HEK293T (cell line): ENCODE measurements at regions not wholly inside any gene's neighbourhood (a gene's known extent, or its start where the extent isn't known, plus 50 kb on each side); places are given as distances from the start of the nearest gene placed in this dataset.

Source experiments
- ARNT ChIP-seq: fragments of 450-650 bp; IDR thresholded peaks from 2 replicates; pipeline ENCODE4 v1.6.1; 2017; ENCODE audit warnings: mild to moderate bottlenecking
- BHLHE40 ChIP-seq: fragments of 450-650 bp; IDR thresholded peaks from 2 replicates; pipeline ENCODE4 v1.6.1; 2016; ENCODE audit warnings: mild to moderate bottlenecking, moderate library complexity, borderline replicate concordance
- CTBP1 ChIP-seq: fragments of 450-650 bp; IDR thresholded peaks from 2 replicates; pipeline ENCODE4 v1.6.1; 2016; ENCODE audit warnings: borderline replicate concordance
- FOXK2 ChIP-seq: fragments of 450-650 bp; IDR thresholded peaks from 2 replicates; pipeline ENCODE4 v1.6.1; 2016; ENCODE audit warnings: mild to moderate bottlenecking
- FOXM1 ChIP-seq: fragments of 450-650 bp; IDR thresholded peaks from 2 replicates; pipeline ENCODE4 v1.6.1; 2017; ENCODE audit warnings: mild to moderate bottlenecking, borderline replicate concordance
- HDGF ChIP-seq: fragments of 450-650 bp; IDR thresholded peaks from 2 replicates; pipeline ENCODE4 v1.6.1; 2017; ENCODE audit warnings: antibody characterized with exemption, borderline replicate concordance
- L3MBTL2 ChIP-seq: fragments of 450-650 bp; conservative IDR thresholded peaks from 2 replicates; pipeline ENCODE4 v1.6.1; 2016; ENCODE audit warnings: mild to moderate bottlenecking
- PKNOX1 ChIP-seq: fragments of 450-650 bp; IDR thresholded peaks from 2 replicates; pipeline ENCODE4 v1.6.1; 2016
- SP1 ChIP-seq: fragments of 450-650 bp; IDR thresholded peaks from 2 replicates; pipeline ENCODE4 v1.6.1; 2017
- SUZ12 ChIP-seq: fragments of 450-650 bp; IDR thresholded peaks from 2 replicates; pipeline ENCODE4 v1.6.1; 2016; ENCODE audit warnings: mild to moderate bottlenecking
- TARDBP ChIP-seq: fragments of 450-650 bp; IDR thresholded peaks from 2 replicates; pipeline ENCODE4 v1.6.1; 2016
- ZNF384 ChIP-seq: fragments of 450-650 bp; IDR thresholded peaks from 2 replicates; pipeline ENCODE4 v1.6.1; 2016

DNA sequence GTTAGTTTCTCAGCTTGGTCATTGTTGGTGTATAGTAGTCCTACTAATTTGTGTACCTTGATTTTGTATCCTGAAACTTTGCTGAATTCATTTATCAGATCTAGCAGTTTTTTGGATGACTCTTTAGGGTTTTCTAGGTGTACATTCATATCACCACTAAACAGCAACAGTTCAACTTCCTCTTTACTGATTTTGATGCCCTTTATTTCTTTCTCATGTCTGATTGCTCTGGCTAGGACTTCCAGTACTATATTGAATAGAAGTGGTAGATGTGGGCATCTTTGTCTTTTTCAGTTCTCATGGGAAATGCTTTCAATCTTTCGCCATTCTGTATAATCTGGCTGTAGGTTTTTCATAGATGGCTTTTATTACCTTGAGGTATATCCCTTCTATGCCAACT is 61.3 kb upstream of the HEY2 start:
- TF ChIP-seq HDGF (no peak), BHLHE40 (no peak), FOXK2 (no peak), SP1 (no peak), CTBP1 (no peak), SUZ12 (no peak), FOXM1 (no peak), ARNT (no peak), TARDBP (no peak), L3MBTL2 (no peak), PKNOX1 (no peak), ZNF384 (no peak)
